ENCODE measurements at regions not wholly inside any gene's neighbourhood (a gene's known extent, or its start where the extent isn't known, plus 50 kb on each side); places are given as distances from the start of the nearest gene placed in this dataset.

GRCh38 chr13:40152145-40152544, 496.7 kb downstream of the COG6 start:
- TF ChIP-seq CTCF (IDR thresholded peaks at IDR 0.05; ENCODE audit: insufficient read depth, low read depth, low read length): no peak
- TF ChIP-seq EZH2 (IDR thresholded peaks at IDR 0.05; ENCODE audit: insufficient read depth, low read length): no peak

Measured in astrocyte (in vitro differentiated cells and primary cell).